Peyer's patch (tissue), 4 donors: ENCODE measurements at regions not wholly inside any gene's neighbourhood (a gene's known extent, or its start where the extent isn't known, plus 50 kb on each side); places are given as distances from the start of the nearest gene placed in this dataset.

Source experiments
- POLR2A ChIP-seq, 2 donors: fragments of 450-650 bp; IDR thresholded peaks; one replicate each; pipeline ENCODE4 v1.5.1; 2017; ENCODE audit warnings: antibody characterized with exemption in 2 of 2, mild to moderate bottlenecking in 2 of 2, moderate library complexity in 2 of 2
- TF ChIP-seq, protein P1 (sequence below), 6 experiments: fragments of 450-650 bp in 4 of 6; fragments of 200-600 bp in 2 of 6; sonication (generic) in 1 of 6; IDR thresholded peaks; one replicate each; pipeline ENCODE4 v1.5.1; 2017 to 2019; ENCODE audit warnings: antibody characterized with exemption in 6 of 6, mild to moderate bottlenecking in 3 of 6, moderate library complexity in 1 of 6

DNA sequence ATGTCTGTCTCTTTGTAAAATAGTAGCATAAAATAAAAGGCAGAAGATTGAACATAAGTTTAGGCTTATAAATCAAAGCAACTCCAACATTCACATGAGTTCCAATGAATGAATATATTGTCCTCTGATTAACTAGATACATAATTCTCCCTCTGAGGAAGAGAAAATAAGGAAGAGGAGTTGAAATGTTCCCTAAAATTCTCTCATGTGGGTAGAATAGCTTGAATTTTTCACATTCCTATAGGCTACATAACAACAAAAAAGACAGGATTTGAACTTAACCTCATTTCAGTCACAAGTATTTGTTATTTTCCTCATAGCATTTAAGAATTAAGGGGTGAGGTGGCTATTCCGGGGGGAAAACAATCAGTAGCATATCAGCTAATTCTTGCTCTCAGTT lies 462.4 kb upstream of the NDST4 start:
- TF ChIP-seq, protein P1, sequence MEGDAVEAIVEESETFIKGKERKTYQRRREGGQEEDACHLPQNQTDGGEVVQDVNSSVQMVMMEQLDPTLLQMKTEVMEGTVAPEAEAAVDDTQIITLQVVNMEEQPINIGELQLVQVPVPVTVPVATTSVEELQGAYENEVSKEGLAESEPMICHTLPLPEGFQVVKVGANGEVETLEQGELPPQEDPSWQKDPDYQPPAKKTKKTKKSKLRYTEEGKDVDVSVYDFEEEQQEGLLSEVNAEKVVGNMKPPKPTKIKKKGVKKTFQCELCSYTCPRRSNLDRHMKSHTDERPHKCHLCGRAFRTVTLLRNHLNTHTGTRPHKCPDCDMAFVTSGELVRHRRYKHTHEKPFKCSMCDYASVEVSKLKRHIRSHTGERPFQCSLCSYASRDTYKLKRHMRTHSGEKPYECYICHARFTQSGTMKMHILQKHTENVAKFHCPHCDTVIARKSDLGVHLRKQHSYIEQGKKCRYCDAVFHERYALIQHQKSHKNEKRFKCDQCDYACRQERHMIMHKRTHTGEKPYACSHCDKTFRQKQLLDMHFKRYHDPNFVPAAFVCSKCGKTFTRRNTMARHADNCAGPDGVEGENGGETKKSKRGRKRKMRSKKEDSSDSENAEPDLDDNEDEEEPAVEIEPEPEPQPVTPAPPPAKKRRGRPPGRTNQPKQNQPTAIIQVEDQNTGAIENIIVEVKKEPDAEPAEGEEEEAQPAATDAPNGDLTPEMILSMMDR (IDR thresholded peaks at IDR 0.05): no peak
- TF ChIP-seq POLR2A (IDR thresholded peaks at IDR 0.05): no peak
